Esophagus muscularis mucosa (tissue), 3 donors: ENCODE measurements at regions not wholly inside any gene's neighbourhood (a gene's known extent, or its start where the extent isn't known, plus 50 kb on each side); places are given as distances from the start of the nearest gene placed in this dataset.

Experiments used
- POLR2A ChIP-seq: fragments of 450-650 bp; IDR thresholded peaks from one replicate; pipeline ENCODE4 v1.6.1; 2017; ENCODE audit warnings: antibody characterized with exemption, moderate library complexity, mild to moderate bottlenecking, low read depth
- POLR2AphosphoS5 ChIP-seq, 2 donors: sonication (generic); formaldehyde crosslinking; IDR thresholded peaks; one replicate each; pipeline ENCODE4 v1.6.1; 2017; ENCODE audit warnings: antibody characterized with exemption in 2 of 2
- TF ChIP-seq, protein P1 (sequence below), 3 experiments: fragments of 200-600 bp in 2 of 3; fragments of 450-650 bp in 1 of 3; sonication (generic) in 2 of 3; IDR thresholded peaks; one replicate each; pipeline ENCODE4 v1.5.1; 2017 to 2019; ENCODE audit warnings: antibody characterized with exemption in 3 of 3, mild to moderate bottlenecking in 2 of 3, moderate library complexity in 1 of 3

- TF ChIP-seq, protein P1, sequence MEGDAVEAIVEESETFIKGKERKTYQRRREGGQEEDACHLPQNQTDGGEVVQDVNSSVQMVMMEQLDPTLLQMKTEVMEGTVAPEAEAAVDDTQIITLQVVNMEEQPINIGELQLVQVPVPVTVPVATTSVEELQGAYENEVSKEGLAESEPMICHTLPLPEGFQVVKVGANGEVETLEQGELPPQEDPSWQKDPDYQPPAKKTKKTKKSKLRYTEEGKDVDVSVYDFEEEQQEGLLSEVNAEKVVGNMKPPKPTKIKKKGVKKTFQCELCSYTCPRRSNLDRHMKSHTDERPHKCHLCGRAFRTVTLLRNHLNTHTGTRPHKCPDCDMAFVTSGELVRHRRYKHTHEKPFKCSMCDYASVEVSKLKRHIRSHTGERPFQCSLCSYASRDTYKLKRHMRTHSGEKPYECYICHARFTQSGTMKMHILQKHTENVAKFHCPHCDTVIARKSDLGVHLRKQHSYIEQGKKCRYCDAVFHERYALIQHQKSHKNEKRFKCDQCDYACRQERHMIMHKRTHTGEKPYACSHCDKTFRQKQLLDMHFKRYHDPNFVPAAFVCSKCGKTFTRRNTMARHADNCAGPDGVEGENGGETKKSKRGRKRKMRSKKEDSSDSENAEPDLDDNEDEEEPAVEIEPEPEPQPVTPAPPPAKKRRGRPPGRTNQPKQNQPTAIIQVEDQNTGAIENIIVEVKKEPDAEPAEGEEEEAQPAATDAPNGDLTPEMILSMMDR (IDR thresholded peaks at IDR 0.05): no peak
- TF ChIP-seq POLR2A (no peak), POLR2AphosphoS5 (IDR thresholded peaks at IDR 0.05) (no peak)
Measured at GRCh38 chr17:79535728-79536025, 75.2 kb downstream of the RBFOX3 start.
